Glomerular visceral epithelial cell (primary cell): ENCODE measurements at regions not wholly inside any gene's neighbourhood (a gene's known extent, or its start where the extent isn't known, plus 50 kb on each side); places are given as distances from the start of the nearest gene placed in this dataset.

ENCODE experiments used
- DNase-seq: peaks from one replicate; pipeline ENCODE4 v3.0.0-alpha.2; 2016; ENCODE audit errors: extremely low spot score

- no peak for DNase-seq
Observed at GRCh38 chr12:74985986-74986319, 223.7 kb downstream of the KCNC2 start.

- DNase-seq, result no peak
Observed at GRCh38 chr12:74988156-74988555, 221.5 kb downstream of the KCNC2 start.
